HG03565 (cell line): ENCODE measurements at regions not wholly inside any gene's neighbourhood (a gene's known extent, or its start where the extent isn't known, plus 50 kb on each side); places are given as distances from the start of the nearest gene placed in this dataset.

Source experiments
- ATAC-seq: cut with Tn5 transposase; IDR thresholded peaks from one replicate; pipeline ENCODE4 v1.9.1; 2021; ENCODE audit warnings: mild to moderate bottlenecking, moderate library complexity; ENCODE audit not compliant: unreplicated experiment

- ATAC-seq = no peak
Observed at GRCh38 chr6:47360388-47360787, 50.7 kb upstream of the TNFRSF21 start.

- ATAC-seq = no peak
Observed at GRCh38 chr6:47362857-47363461, 53.3 kb upstream of the TNFRSF21 start.

- ATAC-seq = no peak
Observed at GRCh38 chr6:47363736-47364135, 54.0 kb upstream of the TNFRSF21 start.

GRCh38 chr6:47366335-47366890 is 56.7 kb upstream of the TNFRSF21 start:
- ATAC-seq = no peak

GRCh38 chr6:47371139-47371869 is 61.6 kb upstream of the TNFRSF21 start:
- ATAC-seq = no peak

GRCh38 chr6:47371870-47372255 is 62.2 kb upstream of the TNFRSF21 start:
- no peak for ATAC-seq

GRCh38 chr6:47372318-47372717 is 62.6 kb upstream of the TNFRSF21 start:
- ATAC-seq = no peak

- no peak for ATAC-seq
Observed at GRCh38 chr6:47375426-47375825, 65.7 kb upstream of the TNFRSF21 start.

- no peak for ATAC-seq
Observed at GRCh38 chr6:47376930-47377329, 67.2 kb upstream of the TNFRSF21 start.

- ATAC-seq = no peak
Observed at GRCh38 chr6:47377971-47378370, 68.3 kb upstream of the TNFRSF21 start.

- no peak for ATAC-seq
Observed at GRCh38 chr6:47379328-47379727, 69.6 kb upstream of the TNFRSF21 start.

GRCh38 chr6:47380251-47380650 is 70.5 kb upstream of the TNFRSF21 start:
- ATAC-seq = no peak

- ATAC-seq = no peak
Observed at GRCh38 chr6:47381036-47381435, 71.3 kb upstream of the TNFRSF21 start.

GRCh38 chr6:47383360-47383759 is 73.7 kb upstream of the TNFRSF21 start:
- ATAC-seq = no peak

- no peak for ATAC-seq
Observed at GRCh38 chr6:47391675-47392074, 82.0 kb upstream of the TNFRSF21 start.

- ATAC-seq = no peak
Observed at GRCh38 chr6:47392251-47392650, 82.5 kb upstream of the TNFRSF21 start.

GRCh38 chr6:47396401-47397069 is 81.1 kb upstream of the CD2AP start:
- ATAC-seq = no peak

GRCh38 chr6:47400581-47400980 is 77.0 kb upstream of the CD2AP start:
- no peak for ATAC-seq

GRCh38 chr6:47402081-47402480 is 75.5 kb upstream of the CD2AP start:
- ATAC-seq = no peak

- no peak for ATAC-seq
Observed at GRCh38 chr6:47403056-47403455, 74.5 kb upstream of the CD2AP start.

GRCh38 chr6:47403801-47404200 is 73.8 kb upstream of the CD2AP start:
- ATAC-seq = no peak

- no peak for ATAC-seq
Observed at GRCh38 chr6:47404435-47404834, 73.2 kb upstream of the CD2AP start.
